ENCODE measurements at regions not wholly inside any gene's neighbourhood (a gene's known extent, or its start where the extent isn't known, plus 50 kb on each side); places are given as distances from the start of the nearest gene placed in this dataset.

DNA sequence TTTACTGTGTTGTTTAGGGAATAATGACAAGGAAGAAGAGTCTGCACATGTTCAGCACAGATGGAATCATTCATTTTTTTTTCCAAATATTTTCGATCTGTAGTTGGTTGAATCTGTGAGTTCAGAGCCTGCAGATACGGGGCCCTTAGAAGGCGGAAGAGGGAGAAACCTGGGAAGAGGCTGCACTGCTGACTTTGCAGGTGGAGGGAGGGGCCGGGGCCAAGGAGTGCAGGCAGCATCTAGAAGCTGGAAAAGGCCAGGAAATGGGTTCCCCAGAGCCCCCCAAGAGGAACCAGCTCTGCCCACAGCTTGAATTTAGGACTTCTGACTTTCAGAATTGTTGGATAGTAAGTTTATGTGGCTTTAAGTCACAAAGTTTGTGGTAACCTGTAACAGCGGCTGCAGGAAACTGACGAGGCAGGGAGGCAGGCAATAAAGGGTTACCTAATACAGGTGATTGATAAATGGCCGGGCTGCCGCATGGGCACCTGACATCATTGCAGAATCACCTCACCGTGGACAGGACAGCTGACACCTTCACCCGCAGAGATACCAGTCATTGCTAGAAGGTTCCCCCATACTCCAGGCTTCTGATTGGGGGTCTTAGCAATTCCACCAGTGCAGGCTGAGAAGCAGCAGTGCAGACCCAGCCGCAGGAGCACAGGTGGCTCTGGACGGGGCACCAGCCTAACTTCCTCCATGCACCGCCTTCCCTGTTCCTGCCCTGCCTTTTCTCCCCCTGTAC is 181.3 kb downstream of the IRF8 start:
- TF ChIP-seq POLR2A (IDR thresholded peaks at IDR 0.05; ENCODE audit: low read depth, low read length): no peak
- TF ChIP-seq POLR2AphosphoS5 (IDR thresholded peaks at IDR 0.05; ENCODE audit: low read depth, low read length): no peak
- TF ChIP-seq SPI1 (IDR thresholded peaks at IDR 0.05; ENCODE audit: low read depth, low read length): no peak
- TF ChIP-seq TAF1 (IDR thresholded peaks at IDR 0.05; ENCODE audit: low read depth, low read length): no peak
- no peak for TF ChIP-seq POU2F2 (IDR thresholded peaks at IDR 0.05; ENCODE audit: low read depth, low read length)
